ENCODE measurements at regions not wholly inside any gene's neighbourhood (a gene's known extent, or its start where the extent isn't known, plus 50 kb on each side); places are given as distances from the start of the nearest gene placed in this dataset.
A peak's percentile ranks its signal among the peaks of the same experiment; 100 is the strongest.
"Not testable (repeated sequence)": the region's sequence is repeated elsewhere in the genome, so short reads cannot be mapped to it uniquely, and the experiment has no call there.

- no peak for DNase-seq (ENCODE audit: low spot score)
These were observed 142.4 kb downstream of the ZFP64 start for GRCh38 chr20:52049001-52049731.

- DNase-seq (ENCODE audit: low spot score) = no peak
These were observed 143.5 kb downstream of the ZFP64 start for GRCh38 chr20:52047811-52048764.

- no peak for DNase-seq (ENCODE audit: low spot score)
These were observed 149.6 kb downstream of the ZFP64 start for GRCh38 chr20:52041966-52042365.

GRCh38 chr20:52039790-52040189, 151.8 kb downstream of the ZFP64 start:
- no peak for DNase-seq (ENCODE audit: low spot score)

GRCh38 chr20:52038632-52039031, 152.9 kb downstream of the ZFP64 start:
- not testable (repeated sequence) for DNase-seq (ENCODE audit: low spot score)

GRCh38 chr20:52037370-52037769, 154.2 kb downstream of the ZFP64 start:
- no peak for DNase-seq (ENCODE audit: low spot score)

- DNase-seq (ENCODE audit: low spot score) = no peak
These were observed 155.6 kb downstream of the ZFP64 start for GRCh38 chr20:52035977-52036376.

GRCh38 chr20:52035498-52035897, 156.1 kb downstream of the ZFP64 start:
- DNase-seq (ENCODE audit: low spot score) = no peak

- no peak for DNase-seq (ENCODE audit: low spot score)
These were observed 157.0 kb downstream of the ZFP64 start for GRCh38 chr20:52034581-52034980.

- DNase-seq (ENCODE audit: low spot score) = peak; percentile 12
These were observed 158.3 kb downstream of the ZFP64 start for GRCh38 chr20:52033313-52033712.

- not testable (repeated sequence) for DNase-seq (ENCODE audit: low spot score)
These were observed 159.3 kb downstream of the ZFP64 start for GRCh38 chr20:52032304-52032683.

- no peak for DNase-seq (ENCODE audit: low spot score)
These were observed 159.8 kb downstream of the ZFP64 start for GRCh38 chr20:52031563-52032303.

GRCh38 chr20:52031206-52031562, 160.4 kb downstream of the ZFP64 start:
- no peak for DNase-seq (ENCODE audit: low spot score)

- DNase-seq (ENCODE audit: low spot score) = not testable (repeated sequence)
These were observed 162.4 kb downstream of the ZFP64 start for GRCh38 chr20:52029129-52029528.

GRCh38 chr20:52025938-52026337, 165.6 kb downstream of the ZFP64 start:
- no peak for DNase-seq (ENCODE audit: low spot score)

- no peak for DNase-seq (ENCODE audit: low spot score)
These were observed 172.3 kb downstream of the ZFP64 start for GRCh38 chr20:52019313-52019712.

GRCh38 chr20:52017669-52018317, 173.8 kb downstream of the ZFP64 start:
- DNase-seq (ENCODE audit: low spot score) = no peak

GRCh38 chr20:52016022-52016421, 175.6 kb downstream of the ZFP64 start:
- no peak for DNase-seq (ENCODE audit: low spot score)

GRCh38 chr20:52015155-52015554, 176.4 kb downstream of the ZFP64 start:
- DNase-seq (ENCODE audit: low spot score) = no peak

- DNase-seq (ENCODE audit: low spot score) = no peak
These were observed 179.5 kb downstream of the ZFP64 start for GRCh38 chr20:52012079-52012478.

- DNase-seq (ENCODE audit: low spot score) = no peak
These were observed 180.5 kb downstream of the ZFP64 start for GRCh38 chr20:52011093-52011492.

- no peak for DNase-seq (ENCODE audit: low spot score)
These were observed 181.0 kb downstream of the ZFP64 start for GRCh38 chr20:52010541-52010940.
